Esophagus squamous epithelium (tissue), 4 donors: ENCODE measurements at regions not wholly inside any gene's neighbourhood (a gene's known extent, or its start where the extent isn't known, plus 50 kb on each side); places are given as distances from the start of the nearest gene placed in this dataset.

Experiments
- POLR2A ChIP-seq, 4 donors: fragments of 450-650 bp; IDR thresholded peaks; one replicate each; pipeline ENCODE4 v1.6.1; 2017; ENCODE audit warnings: antibody characterized with exemption in 4 of 4, mild to moderate bottlenecking in 4 of 4, moderate library complexity in 3 of 4
- TF ChIP-seq, protein P1 (sequence below), 6 experiments: fragments of 450-650 bp in 4 of 6; fragments of 200-600 bp in 2 of 6; sonication (generic) in 2 of 6; IDR thresholded peaks; one replicate each; pipeline ENCODE4 v1.5.1; 2016 to 2019; ENCODE audit warnings: antibody characterized with exemption in 6 of 6, mild to moderate bottlenecking in 4 of 6, moderate library complexity in 4 of 6

DNA sequence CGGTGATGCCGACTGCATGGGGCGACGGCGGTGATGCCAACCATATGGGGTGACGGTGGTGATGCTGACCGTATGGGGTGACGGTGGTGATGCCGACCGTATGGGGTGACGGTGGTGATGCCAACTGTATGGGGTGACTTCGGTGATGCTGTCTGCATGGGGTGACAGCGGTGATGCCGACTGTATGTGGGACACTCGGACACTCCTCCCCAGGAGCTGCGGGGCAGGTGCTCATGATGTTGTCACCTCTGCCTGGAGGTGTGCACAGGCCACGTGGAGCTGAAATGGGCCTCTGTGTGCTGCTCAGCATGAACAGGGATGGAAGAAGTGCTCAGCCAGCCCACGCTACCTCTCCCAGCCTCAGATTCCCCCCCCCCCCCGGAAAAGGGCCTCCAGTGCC, 171.8 kb downstream of the OLFM1 start:
- TF ChIP-seq, protein P1, sequence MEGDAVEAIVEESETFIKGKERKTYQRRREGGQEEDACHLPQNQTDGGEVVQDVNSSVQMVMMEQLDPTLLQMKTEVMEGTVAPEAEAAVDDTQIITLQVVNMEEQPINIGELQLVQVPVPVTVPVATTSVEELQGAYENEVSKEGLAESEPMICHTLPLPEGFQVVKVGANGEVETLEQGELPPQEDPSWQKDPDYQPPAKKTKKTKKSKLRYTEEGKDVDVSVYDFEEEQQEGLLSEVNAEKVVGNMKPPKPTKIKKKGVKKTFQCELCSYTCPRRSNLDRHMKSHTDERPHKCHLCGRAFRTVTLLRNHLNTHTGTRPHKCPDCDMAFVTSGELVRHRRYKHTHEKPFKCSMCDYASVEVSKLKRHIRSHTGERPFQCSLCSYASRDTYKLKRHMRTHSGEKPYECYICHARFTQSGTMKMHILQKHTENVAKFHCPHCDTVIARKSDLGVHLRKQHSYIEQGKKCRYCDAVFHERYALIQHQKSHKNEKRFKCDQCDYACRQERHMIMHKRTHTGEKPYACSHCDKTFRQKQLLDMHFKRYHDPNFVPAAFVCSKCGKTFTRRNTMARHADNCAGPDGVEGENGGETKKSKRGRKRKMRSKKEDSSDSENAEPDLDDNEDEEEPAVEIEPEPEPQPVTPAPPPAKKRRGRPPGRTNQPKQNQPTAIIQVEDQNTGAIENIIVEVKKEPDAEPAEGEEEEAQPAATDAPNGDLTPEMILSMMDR (IDR thresholded peaks at IDR 0.05), result no peak
- no peak for TF ChIP-seq POLR2A (IDR thresholded peaks at IDR 0.05)
